ENCODE measurements at regions not wholly inside any gene's neighbourhood (a gene's known extent, or its start where the extent isn't known, plus 50 kb on each side); places are given as distances from the start of the nearest gene placed in this dataset.
"Not testable (repeated sequence)": the region's sequence is repeated elsewhere in the genome, so short reads cannot be mapped to it uniquely, and the experiment has no call there.

- no peak for FAIRE-seq
These were observed 203.1 kb downstream of the ARHGEF9 start for GRCh38 chrX:63581906-63582305.

DNA sequence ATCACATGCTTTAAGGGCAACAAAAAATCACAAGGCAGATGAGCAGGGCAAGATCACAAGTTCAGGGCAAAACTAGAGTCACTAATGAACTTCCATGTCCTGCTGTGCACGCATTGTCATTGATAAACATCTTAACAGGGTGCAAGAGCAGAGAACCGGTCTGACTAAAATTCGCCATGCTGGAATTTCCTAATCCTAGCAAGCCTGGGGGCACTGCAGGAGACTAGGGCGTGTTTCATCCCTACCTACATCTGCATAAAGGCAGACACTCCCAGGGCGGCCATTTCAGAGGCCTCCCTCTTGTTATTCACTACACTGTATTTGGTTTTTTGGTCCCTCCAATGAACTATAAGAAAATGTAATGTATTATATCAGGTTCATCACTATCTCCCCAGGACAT, 203.6 kb downstream of the ARHGEF9 start:
- FAIRE-seq = no peak

- FAIRE-seq = no peak
These were observed 208.5 kb downstream of the ARHGEF9 start for GRCh38 chrX:63576533-63576932.

DNA sequence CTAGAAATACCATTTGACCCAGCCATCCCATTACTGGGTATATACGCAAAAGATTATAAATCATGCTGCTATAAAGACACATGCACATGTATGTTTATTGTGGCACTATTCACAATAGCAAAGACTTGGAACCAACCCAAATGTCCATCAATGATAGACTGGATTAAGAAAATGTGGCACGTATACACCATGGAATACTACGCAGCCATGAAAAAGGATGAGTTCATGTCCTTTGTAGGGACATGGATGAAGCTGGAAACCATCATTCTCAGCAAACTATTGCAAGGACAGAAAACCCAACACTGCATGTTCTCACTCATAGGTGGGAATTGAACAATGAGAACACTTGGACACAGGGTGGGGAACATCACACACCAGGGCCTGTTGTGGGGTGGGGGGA, 209.3 kb downstream of the ARHGEF9 start:
- not testable (repeated sequence) for FAIRE-seq

- FAIRE-seq = peak; percentile 76
These were observed 215.7 kb upstream of the SPIN4 start for GRCh38 chrX:63566856-63567255.

GRCh38 chrX:63561425-63561824, 210.3 kb upstream of the SPIN4 start:
- FAIRE-seq = no peak

DNA sequence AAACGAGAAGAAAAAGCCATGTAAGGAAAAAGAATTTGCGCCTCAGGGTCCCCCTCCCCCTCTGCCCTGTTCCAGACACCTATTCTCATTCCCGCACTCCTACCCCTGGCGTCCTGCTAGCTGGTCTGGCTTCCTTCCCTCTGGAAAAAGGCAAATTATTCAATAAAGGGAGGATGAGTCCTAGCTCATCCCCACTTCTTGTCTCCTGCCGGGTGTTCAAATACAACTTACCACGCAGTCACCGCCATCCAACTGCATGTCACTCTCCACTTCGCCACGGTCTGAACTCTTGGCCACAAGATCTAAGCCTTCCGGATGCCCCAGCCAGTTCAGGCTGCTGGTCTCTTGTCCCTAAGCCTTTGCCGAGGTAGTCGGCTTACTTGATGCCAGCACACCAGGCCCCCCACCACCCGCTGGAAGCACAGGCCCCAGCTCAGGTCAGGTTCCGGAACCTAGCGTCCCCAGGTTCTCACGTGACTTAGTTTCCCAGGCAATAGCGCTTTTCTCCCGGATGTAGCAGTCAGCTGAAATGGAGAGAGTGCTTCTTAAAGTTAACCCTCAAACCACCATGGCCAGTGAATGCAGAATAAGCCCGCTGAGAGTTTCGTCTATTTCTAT, 209.6 kb upstream of the SPIN4 start:
- peak; percentile 96 for FAIRE-seq

GRCh38 chrX:63551856-63552255, 200.7 kb upstream of the SPIN4 start:
- FAIRE-seq = no peak

- no peak for FAIRE-seq
These were observed 179.5 kb upstream of the SPIN4 start for GRCh38 chrX:63530654-63531053.

DNA sequence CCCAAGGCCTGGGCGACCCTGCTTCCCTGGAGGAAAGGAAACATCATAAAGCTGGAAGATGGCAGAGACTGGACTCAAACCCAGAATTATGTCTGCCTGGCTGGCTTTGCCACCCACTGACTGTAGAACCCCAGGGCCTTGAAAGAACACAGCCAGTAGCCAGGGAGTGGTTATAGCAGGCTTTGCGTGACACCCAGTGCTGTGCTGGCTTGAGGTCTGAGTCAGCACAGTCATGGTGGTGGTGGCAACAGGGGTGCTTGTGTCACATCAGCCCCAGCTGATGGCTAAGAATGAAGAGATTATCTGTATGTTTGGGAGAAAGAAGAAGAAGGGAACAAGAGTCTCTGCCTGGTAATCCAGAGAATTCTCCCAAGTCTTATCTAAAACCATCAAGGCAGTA, 178.8 kb upstream of the SPIN4 start:
- no peak for FAIRE-seq

GRCh38 chrX:63526863-63527262, 175.7 kb upstream of the SPIN4 start:
- FAIRE-seq = no peak

DNA sequence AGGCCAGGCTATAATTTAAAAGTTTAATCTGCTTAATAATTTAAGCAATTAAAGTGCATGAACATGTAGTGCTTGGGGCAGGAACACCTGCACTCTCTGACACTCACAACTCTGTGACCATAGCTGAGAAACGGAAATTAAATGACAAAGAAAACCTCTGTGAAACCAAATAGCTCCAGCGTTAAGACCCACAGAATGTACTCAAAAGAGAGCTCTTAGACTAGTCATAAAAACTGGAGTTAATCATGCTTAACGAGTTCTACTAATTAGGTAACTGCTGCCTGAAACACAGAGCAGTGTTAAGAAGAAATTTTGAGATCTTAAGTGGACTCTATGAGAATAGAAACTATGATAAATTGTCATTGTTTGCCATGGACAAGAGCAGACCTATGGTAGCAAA, 174.4 kb upstream of the SPIN4 start:
- FAIRE-seq = no peak

DNA sequence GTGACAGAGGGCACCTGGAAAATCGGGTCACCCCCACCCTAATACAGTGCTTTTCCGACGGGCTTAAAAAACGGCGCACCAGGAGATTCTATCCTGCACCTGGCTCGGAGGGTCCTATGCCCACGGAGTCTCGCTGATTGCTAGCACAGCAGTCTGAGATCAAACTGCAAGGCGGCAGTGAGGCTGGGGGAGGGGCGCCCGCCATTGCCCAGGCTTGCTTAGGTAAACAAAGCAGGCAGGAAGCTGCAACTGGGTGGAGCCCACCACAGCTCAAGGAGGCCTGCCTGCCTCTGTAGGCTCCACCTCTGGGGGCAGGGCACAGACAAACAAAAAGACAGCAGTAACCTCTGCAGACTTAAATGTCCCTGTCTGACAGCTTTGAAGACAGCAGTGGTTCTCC, 168.2 kb upstream of the SPIN4 start:
- FAIRE-seq = not testable (repeated sequence)

DNA sequence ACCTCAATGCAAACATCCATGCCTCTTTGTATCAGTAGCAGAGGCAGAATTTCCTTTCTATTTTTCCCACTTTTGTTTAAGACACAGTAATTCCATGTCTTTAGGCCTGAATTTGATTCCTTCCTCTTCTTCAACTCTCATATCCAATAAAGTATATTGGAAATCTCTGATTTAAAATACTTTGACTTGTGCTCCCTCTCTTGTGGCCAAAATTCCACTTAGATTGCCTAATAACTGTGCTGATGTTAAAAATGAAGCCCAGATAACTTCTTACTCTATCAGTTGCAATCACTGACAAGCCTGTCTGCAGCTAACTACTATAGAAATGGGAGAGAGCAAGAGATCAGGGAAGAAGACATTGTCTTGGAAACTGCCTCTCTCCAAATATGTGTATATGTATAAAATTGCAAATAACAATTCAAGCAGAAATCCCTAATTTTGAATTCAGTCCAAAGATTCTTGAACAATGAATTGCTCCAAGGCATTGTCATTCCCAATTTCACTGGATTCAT, 163.5 kb upstream of the SPIN4 start:
- FAIRE-seq = no peak

GRCh38 chrX:63513825-63514568, 162.9 kb upstream of the SPIN4 start:
- FAIRE-seq = peak; percentile 36

DNA sequence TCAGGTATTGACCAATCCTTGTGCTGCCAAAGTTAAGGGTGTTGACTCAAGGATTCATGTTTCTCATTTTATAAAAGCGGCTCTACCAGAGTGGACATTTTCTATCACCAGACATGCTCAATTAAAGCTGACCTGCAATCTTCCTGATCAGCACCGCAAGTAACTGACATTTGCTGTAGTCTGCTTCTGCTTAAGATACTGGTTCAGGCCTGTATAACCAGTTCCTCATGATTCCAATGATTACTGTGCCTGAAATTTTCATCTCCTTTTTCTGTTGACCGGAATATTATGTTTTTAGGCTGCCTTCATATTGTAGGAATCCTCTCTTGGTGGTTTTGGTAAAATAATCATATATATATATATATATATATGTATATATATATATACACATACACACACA, 160.2 kb upstream of the SPIN4 start:
- FAIRE-seq = no peak

DNA sequence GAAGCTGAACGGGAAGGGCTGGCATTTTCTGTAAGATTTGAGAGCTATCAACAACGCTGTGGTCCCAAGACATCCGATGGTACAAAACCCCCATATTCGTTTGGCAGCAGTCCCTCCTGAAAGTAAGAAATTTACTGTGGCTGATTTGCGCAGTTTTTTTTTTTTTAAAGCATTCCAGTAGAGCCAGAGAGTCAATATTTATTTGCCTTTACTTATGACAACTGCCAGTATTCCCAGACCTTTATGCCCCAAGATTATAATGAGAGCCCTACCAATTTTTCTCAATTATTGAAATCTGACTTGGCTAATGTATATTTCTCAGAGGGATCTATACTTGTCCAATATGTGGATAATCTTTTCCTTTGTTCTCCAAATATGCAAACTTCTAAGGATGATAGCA, 157.5 kb upstream of the SPIN4 start:
- no peak for FAIRE-seq

DNA sequence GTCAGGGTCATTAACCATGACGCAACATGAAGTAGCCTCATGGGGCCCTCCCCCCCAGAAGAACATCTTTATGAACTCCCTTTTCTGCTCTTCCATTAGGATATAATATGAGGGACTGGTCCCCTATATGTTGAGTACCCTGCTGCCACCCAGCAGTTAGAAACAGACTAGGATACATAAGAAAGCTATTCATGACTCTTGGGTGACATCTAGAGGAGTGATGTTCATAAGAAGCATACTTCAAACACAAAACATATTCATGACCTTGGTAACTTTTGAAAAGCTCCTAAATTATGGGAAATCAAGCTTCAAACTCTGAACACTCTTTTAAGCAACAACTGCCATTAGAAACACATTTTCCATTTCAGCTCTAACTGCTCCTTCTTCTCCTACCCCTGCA, 155.2 kb upstream of the SPIN4 start:
- no peak for FAIRE-seq

GRCh38 chrX:63503541-63503940, 152.4 kb upstream of the SPIN4 start:
- no peak for FAIRE-seq

- no peak for FAIRE-seq
These were observed 137.6 kb upstream of the SPIN4 start for GRCh38 chrX:63488546-63489373.

DNA sequence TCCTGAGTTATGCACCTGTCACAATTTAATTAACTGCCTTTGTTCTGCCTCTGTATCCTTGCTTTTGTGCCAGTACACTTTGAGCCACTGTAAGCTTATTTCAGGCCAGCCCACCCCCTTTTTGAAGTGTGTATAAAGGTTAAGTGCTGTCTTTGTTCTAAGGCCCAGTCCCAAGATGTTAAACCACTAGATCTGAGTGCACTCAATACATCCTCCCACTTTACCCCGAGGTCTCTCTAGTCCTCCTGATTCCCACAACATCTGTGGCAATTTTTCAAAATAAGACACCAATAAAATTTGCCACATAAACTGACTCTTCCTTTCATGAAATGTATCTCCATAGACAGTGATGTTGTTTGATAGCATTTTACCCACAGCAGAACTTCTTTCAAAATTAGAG, 124.1 kb upstream of the SPIN4 start:
- FAIRE-seq = no peak

DNA sequence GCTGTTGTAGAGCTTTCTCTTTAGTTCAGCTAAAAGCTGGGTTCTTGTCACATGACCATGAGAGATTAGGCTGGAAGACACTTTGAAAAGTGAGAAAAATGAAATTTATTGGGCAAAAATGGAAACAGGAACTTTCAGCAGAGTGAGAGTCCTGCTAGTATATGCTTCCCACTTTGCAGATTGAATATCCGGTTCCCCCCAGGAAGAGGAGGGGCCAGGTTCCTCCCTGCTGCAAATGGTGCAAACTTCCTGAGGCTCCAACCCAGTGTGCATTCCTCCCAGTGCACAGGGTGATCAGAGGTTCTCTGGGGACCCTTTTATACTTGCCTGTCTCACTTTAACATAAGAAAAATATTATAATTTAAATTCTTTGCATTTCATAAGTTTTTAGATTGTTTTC, 119.9 kb upstream of the SPIN4 start:
- peak; percentile 49 for FAIRE-seq

GRCh38 chrX:63470506-63470905, 119.4 kb upstream of the SPIN4 start:
- FAIRE-seq = no peak

DNA sequence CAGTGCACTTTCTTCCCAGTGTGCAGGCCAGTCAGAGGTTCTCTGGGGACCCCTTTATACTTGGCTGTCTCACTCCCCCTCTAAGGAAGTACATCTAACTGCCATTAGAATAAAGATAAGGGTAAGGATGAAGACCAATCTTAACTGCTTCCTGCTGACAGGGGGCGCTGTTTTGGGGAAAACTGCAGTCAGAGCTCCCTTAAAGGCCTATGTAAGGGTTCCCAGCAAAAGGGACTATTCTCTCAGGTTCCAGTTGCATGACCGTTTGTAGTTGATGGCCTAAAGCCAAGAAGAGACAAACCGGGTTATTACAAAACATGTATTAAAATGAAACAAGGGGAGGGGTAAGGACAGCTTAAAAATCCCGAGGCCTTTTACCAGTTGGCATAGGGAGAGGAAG, 115.6 kb upstream of the SPIN4 start:
- no peak for FAIRE-seq

All from islet of Langerhans (tissue), 1 donor.